A549 (cell line): ENCODE measurements at regions not wholly inside any gene's neighbourhood (a gene's known extent, or its start where the extent isn't known, plus 50 kb on each side); places are given as distances from the start of the nearest gene placed in this dataset.

Experiments
- CBX2 ChIP-seq: fragments of 200-600 bp; sonication (generic); IDR thresholded peaks from 2 replicates; pipeline ENCODE4 v1.6.1; 2016; ENCODE audit warnings: low read depth, mild to moderate bottlenecking, borderline replicate concordance
- EHMT2 ChIP-seq: fragments of 200-600 bp; sonication (generic); IDR thresholded peaks from 2 replicates; pipeline ENCODE4 v1.6.1; 2016; ENCODE audit warnings: antibody characterized with exemption, low read depth, mild to moderate bottlenecking, moderate library complexity
- EP300 ChIP-seq, 2 experiments: fragments of >200 bp; sonication (Bioruptor Twin); formaldehyde crosslinking; IDR thresholded peaks; 2 replicates in 1 of 2; 3 replicates in 1 of 2; pipeline ENCODE4 v1.6.1; 2016 to 2017
- HDAC2 ChIP-seq: fragments of 200-600 bp; sonication (generic); IDR thresholded peaks from 2 replicates; pipeline ENCODE4 v1.6.1; 2016
- KDM5A ChIP-seq: fragments of 200-600 bp; sonication (generic); IDR thresholded peaks from 2 replicates; pipeline ENCODE4 v1.6.1; 2016; ENCODE audit warnings: antibody characterized with exemption, mild to moderate bottlenecking
- MAZ ChIP-seq: fragments of 150-350 bp; IDR thresholded peaks from 2 replicates; pipeline ENCODE4 v1.6.1; 2014; ENCODE audit warnings: antibody characterized with exemption, low read depth, low read length, borderline replicate concordance
- POLR2A ChIP-seq: IDR thresholded peaks from 2 replicates; pipeline ENCODE4 v1.6.1; 2012; ENCODE audit warnings: mild to moderate bottlenecking, low read length
- RCOR1 ChIP-seq: fragments of 150-350 bp; IDR thresholded peaks from 2 replicates; pipeline ENCODE4 v1.6.1; 2014; ENCODE audit warnings: antibody characterized with exemption, low read length, low read depth
- RNF2 ChIP-seq: fragments of 200-600 bp; sonication (generic); IDR thresholded peaks from 2 replicates; pipeline ENCODE4 v1.6.1; 2016; ENCODE audit warnings: low read depth, mild to moderate bottlenecking, antibody characterized with exemption, moderate library complexity, borderline replicate concordance
- SMC3 ChIP-seq: fragments of >200 bp; sonication (Bioruptor Twin); formaldehyde crosslinking; IDR thresholded peaks from 3 replicates; pipeline ENCODE4 v1.6.1; 2018; ENCODE audit warnings: inconsistent platforms
- USF2 ChIP-seq: fragments of 450-650 bp; IDR thresholded peaks from 2 replicates; pipeline ENCODE4 v1.6.1; 2014; ENCODE audit warnings: antibody characterized with exemption
- ZFP36 ChIP-seq: fragments of 450-650 bp; IDR thresholded peaks from 2 replicates; pipeline ENCODE4 v1.6.1; 2014; ENCODE audit warnings: borderline replicate concordance; ENCODE audit not compliant: partially characterized antibody
- TF ChIP-seq, protein P1 (sequence below): fragments of >200 bp; sonication (Bioruptor Twin); formaldehyde crosslinking; IDR thresholded peaks from 3 replicates; pipeline ENCODE4 v1.5.1; 2016

DNA sequence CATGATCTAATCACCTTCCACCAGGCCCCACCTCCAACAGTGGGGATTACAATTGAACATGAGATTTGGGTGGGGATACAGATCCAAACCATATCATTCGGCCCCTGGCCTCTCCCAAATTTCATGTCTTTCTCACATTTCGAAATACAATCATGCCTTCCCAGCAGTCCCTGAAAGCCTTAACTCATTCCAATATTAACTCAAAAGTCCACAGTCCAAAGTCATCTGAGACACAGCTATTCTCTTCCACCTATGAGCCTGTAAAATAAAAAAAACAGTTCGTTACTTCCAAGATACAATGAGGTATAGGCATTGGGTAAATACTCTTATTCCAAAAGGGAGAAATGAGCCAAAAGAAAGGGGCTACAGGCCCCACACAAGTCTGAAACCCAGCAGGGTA is 222.6 kb downstream of the SOD2 start:
- TF ChIP-seq EHMT2: no peak
- TF ChIP-seq HDAC2: no peak
- TF ChIP-seq, protein P1, sequence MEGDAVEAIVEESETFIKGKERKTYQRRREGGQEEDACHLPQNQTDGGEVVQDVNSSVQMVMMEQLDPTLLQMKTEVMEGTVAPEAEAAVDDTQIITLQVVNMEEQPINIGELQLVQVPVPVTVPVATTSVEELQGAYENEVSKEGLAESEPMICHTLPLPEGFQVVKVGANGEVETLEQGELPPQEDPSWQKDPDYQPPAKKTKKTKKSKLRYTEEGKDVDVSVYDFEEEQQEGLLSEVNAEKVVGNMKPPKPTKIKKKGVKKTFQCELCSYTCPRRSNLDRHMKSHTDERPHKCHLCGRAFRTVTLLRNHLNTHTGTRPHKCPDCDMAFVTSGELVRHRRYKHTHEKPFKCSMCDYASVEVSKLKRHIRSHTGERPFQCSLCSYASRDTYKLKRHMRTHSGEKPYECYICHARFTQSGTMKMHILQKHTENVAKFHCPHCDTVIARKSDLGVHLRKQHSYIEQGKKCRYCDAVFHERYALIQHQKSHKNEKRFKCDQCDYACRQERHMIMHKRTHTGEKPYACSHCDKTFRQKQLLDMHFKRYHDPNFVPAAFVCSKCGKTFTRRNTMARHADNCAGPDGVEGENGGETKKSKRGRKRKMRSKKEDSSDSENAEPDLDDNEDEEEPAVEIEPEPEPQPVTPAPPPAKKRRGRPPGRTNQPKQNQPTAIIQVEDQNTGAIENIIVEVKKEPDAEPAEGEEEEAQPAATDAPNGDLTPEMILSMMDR: no peak
- TF ChIP-seq POLR2A: no peak
- no peak for TF ChIP-seq EP300 (IDR thresholded peaks at IDR 0.05)
- TF ChIP-seq CBX2: no peak
- no peak for TF ChIP-seq RCOR1
- no peak for TF ChIP-seq RNF2
- no peak for TF ChIP-seq SMC3
- TF ChIP-seq KDM5A: no peak
- TF ChIP-seq MAZ: no peak
- no peak for TF ChIP-seq USF2
- TF ChIP-seq ZFP36: no peak
